GM19238 (cell line): ENCODE measurements at regions not wholly inside any gene's neighbourhood (a gene's known extent, or its start where the extent isn't known, plus 50 kb on each side); places are given as distances from the start of the nearest gene placed in this dataset.

Source experiments
- DNase-seq: peaks from one replicate; pipeline ENCODE4 v3.0.0; 2011; ENCODE audit warnings: low spot score; ENCODE audit not compliant: insufficient read length

GRCh38 chr6:71119560-71119959, 162.7 kb upstream of the B3GAT2 start:
- no peak for DNase-seq

- no peak for DNase-seq
Measured at GRCh38 chr6:71123051-71123450, 165.6 kb upstream of the OGFRL1 start.

DNA sequence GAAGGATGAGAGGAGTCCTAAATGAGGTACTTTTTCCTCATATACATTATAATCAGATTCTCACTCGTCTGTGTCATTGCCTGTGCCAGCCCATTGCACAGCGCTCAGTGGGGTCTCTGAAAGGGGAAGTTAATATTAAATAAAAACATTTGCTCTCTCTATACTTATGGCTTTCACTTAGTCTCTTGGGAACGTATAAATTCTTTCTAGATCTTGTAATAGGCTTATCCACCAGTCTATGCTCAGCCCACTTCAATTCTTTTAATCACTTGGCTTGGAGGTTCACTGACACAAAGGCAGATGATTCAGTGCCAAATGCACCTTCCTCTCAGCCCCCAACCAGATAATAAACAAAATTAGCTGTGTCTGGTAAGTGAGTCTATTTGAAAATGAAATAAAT, 164.3 kb upstream of the OGFRL1 start:
- no peak for DNase-seq

DNA sequence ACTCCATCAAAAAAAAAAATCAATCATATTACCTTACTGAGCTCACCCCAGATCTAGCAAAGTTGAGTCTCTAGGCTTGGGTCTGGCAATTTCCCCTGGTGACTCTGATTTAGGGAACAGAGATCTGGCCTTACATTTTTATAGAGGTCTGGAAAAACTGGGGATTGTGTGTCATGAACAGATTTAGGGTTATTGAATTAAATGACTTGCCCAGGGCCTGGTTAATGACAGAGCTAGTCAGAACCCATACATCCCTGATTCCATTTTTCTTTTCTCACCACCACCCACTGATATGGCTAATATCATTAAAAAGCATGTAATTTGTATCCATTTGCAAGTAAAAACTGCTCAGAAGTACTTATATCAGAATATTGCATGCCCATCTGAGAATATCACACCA, 163.4 kb upstream of the OGFRL1 start:
- no peak for DNase-seq

- DNase-seq: no peak
Measured at GRCh38 chr6:71126506-71126905, 162.1 kb upstream of the OGFRL1 start.

GRCh38 chr6:71127374-71127773, 161.2 kb upstream of the OGFRL1 start:
- no peak for DNase-seq

DNA sequence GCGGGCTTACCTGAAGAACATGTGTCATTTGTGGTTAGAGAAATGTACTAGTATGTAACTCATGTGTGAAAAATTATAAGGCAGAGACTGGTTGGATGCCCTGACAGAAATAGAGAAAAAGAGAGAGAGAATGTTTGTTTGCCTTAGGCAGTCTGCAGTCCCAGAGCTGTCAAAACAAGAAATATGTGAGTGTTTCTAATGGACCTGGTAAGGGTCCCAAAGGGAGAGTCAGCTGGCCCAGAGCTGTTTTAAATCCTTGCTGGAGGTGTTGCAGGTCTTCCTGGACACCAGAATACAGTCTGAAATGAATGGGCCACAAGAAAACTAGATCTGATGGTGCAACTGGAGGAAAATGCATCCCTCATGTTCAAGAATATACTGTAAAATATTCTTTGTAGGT, 158.3 kb upstream of the OGFRL1 start:
- no peak for DNase-seq

GRCh38 chr6:71134929-71135642, 153.5 kb upstream of the OGFRL1 start:
- no peak for DNase-seq

DNA sequence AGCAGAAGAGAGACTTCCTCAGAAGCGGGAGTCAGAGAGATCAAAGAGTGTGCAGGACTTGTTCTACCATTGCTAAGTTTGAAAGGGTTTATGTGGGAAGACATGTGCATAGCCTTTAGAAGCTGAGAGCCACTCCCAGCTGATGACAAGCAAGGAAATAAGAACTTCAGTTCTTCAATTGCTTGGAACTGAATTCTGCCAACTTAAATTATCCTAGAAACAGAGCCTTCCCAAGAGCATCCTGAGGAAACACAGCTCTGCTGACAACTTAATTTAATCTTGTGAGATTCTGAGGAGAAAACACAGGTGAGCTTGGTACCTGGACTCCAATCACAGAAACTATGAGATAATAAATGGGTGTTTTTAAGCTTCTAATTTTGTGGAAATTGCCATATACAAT, 150.6 kb upstream of the OGFRL1 start:
- no peak for DNase-seq

- no peak for DNase-seq
Measured at GRCh38 chr6:71138376-71138775, 150.2 kb upstream of the OGFRL1 start.

DNA sequence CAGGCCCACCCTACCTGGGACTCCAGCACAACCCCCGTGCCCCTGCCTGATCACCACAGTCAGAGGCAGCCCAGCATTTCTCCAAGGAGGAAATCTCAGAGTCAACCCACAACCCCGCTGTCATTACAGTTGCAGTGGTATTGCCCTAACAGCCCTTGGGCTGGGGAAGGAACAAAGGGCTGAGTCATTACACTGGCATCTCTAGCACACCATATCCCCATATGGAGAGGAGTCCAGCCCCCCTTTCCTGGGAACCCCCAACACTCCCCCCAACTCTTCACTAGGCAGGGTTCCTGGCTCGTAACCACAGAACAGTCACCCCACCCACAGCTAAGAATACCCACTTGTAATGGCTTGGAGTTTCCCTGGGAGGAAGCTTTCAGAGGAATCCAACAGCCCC, 149.4 kb upstream of the OGFRL1 start:
- DNase-seq: no peak

GRCh38 chr6:71153755-71154325, 134.8 kb upstream of the OGFRL1 start:
- DNase-seq: no peak

- DNase-seq: no peak
Measured at GRCh38 chr6:71157345-71157744, 131.3 kb upstream of the OGFRL1 start.

DNA sequence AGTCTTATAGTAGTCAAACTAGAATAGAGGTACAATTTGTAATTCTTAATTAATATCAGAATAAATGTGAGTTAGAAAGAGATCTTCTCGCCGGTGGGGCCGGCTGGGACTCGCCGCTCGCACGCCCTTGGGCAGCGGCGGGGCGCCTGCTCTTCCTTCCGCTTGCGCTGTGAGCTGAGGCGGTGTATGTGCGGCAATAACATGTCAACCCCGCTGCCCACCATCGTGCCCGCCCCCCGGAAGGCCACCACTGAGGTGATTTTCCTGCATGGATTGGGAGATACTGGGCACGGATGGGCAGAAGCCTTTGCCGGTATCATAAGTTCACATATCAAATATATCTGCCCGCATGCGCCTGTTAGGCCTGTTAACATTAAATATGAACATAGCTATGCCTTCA, 123.7 kb upstream of the OGFRL1 start:
- DNase-seq: no peak

GRCh38 chr6:71168233-71168765, 120.3 kb upstream of the OGFRL1 start:
- DNase-seq: no peak

- no peak for DNase-seq
Measured at GRCh38 chr6:71171497-71172070, 117.0 kb upstream of the OGFRL1 start.

GRCh38 chr6:71179249-71179885, 109.2 kb upstream of the OGFRL1 start:
- no peak for DNase-seq

- DNase-seq: no peak
Measured at GRCh38 chr6:71181565-71181964, 107.0 kb upstream of the OGFRL1 start.

GRCh38 chr6:71187141-71187540, 101.5 kb upstream of the OGFRL1 start:
- DNase-seq: no peak

GRCh38 chr6:71190809-71191208, 97.8 kb upstream of the OGFRL1 start:
- DNase-seq: no peak

GRCh38 chr6:71194724-71195123, 93.9 kb upstream of the OGFRL1 start:
- DNase-seq: no peak

DNA sequence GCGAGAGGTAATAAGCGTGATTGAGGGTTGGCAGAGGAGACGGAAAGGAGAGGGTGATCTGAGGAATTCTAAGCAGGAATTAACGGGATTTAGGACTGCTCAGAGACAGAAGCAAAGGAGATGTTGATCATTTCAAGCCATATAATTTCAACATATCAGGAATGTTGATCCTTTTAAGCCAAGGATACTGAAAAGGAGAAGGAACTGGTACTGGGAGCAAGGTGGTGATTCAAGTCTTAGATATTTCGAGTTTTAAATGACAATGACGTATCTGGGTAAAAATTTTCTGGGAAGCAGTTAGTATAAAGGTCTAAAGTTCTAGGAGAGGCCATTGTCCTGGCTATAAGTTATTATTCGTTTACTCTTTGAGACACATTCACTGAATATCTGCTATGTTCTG, 91.3 kb upstream of the OGFRL1 start:
- no peak for DNase-seq
